Mesendoderm (in vitro differentiated cells): ENCODE measurements at regions not wholly inside any gene's neighbourhood (a gene's known extent, or its start where the extent isn't known, plus 50 kb on each side); places are given as distances from the start of the nearest gene placed in this dataset.
A peak's percentile ranks its signal among the peaks of the same experiment; 100 is the strongest.

ENCODE experiments used
- DNase-seq: peaks from one replicate; pipeline ENCODE4 v3.0.0; 2013
- H2AK5ac ChIP-seq: 2 replicates; pipeline ENCODE4 v1.6.1; 2013; ENCODE audit warnings: low read length, inconsistent platforms
- H2BK120ac ChIP-seq: 2 replicates; pipeline ENCODE4 v1.6.1; 2013; ENCODE audit warnings: low read depth, mild to moderate bottlenecking, low read length, moderate library complexity, mixed read lengths
- H2BK15ac ChIP-seq: replicated peaks from 2 replicates; pipeline ENCODE4 v1.6.1; 2013; ENCODE audit warnings: low read depth, mild to moderate bottlenecking, moderate library complexity
- H2BK5ac ChIP-seq: 2 replicates; pipeline ENCODE4 v1.6.1; 2013; ENCODE audit warnings: low read length, inconsistent platforms
- H3K18ac ChIP-seq: 2 replicates; pipeline ENCODE4 v1.6.1; 2013; ENCODE audit warnings: mild to moderate bottlenecking, low read length, mixed read lengths
- H3K23ac ChIP-seq: one replicate; pipeline ENCODE4 v1.6.1; 2013; ENCODE audit warnings: low read length
- H3K27ac ChIP-seq: 2 replicates; pipeline ENCODE4 v1.5.1; 2013; ENCODE audit warnings: low read depth, mild to moderate bottlenecking, inconsistent platforms, low read length, moderate library complexity
- H3K27me3 ChIP-seq: 2 replicates; pipeline ENCODE4 v1.6.1; 2013; ENCODE audit warnings: low read length, control low read depth, mild to moderate bottlenecking, inconsistent platforms; ENCODE audit not compliant: insufficient read depth, poor library complexity
- H3K36me3 ChIP-seq: 2 replicates; pipeline ENCODE4 v1.6.1; 2013; ENCODE audit warnings: low read length, inconsistent platforms; ENCODE audit not compliant: control insufficient read depth, insufficient read depth
- H3K4ac ChIP-seq: one replicate; pipeline ENCODE4 v1.6.1; 2013; ENCODE audit warnings: low read depth, mild to moderate bottlenecking, low read length, moderate library complexity
- H3K4me1 ChIP-seq: 2 replicates; pipeline ENCODE4 v1.6.1; 2013; ENCODE audit warnings: low read depth, low read length, inconsistent platforms; ENCODE audit not compliant: control insufficient read depth
- H3K4me2 ChIP-seq: 2 replicates; pipeline ENCODE4 v1.6.1; 2013; ENCODE audit warnings: low read length
- H3K4me3 ChIP-seq: 2 replicates; pipeline ENCODE4 v1.5.1; 2013; ENCODE audit warnings: mild to moderate bottlenecking, low read length
- H3K56ac ChIP-seq: one replicate; pipeline ENCODE4 v1.6.1; 2013; ENCODE audit warnings: low read length
- H3K79me1 ChIP-seq: 2 replicates; pipeline ENCODE4 v1.6.1; 2013; ENCODE audit warnings: low read length, inconsistent platforms
- H3K79me2 ChIP-seq: 2 replicates; pipeline ENCODE4 v1.6.1; 2013; ENCODE audit warnings: mild to moderate bottlenecking, low read length; ENCODE audit not compliant: control insufficient read depth, insufficient read depth
- H3K9ac ChIP-seq: 2 replicates; pipeline ENCODE4 v1.6.1; 2013; ENCODE audit warnings: low read length, inconsistent platforms
- H4K5ac ChIP-seq: one replicate; pipeline ENCODE4 v1.6.1; 2013; ENCODE audit warnings: low read length
- H4K8ac ChIP-seq: one replicate; pipeline ENCODE4 v1.6.1; 2013; ENCODE audit warnings: low read depth, mild to moderate bottlenecking, control low read depth, low read length, moderate library complexity
- WGBS: extraction: QIAGEN DNeasy Blood & Tissue Kit; methylation state at CpG from one replicate; pipeline ENCODE4 v1.1.7; 2013; ENCODE audit warnings: low lambda C conversion rate, missing lambda C conversion rate; ENCODE audit not compliant: insufficient coverage; ENCODE audit errors: extremely low coverage; 5-methylcytosine and 5-hydroxymethylcytosine counted together

DNA sequence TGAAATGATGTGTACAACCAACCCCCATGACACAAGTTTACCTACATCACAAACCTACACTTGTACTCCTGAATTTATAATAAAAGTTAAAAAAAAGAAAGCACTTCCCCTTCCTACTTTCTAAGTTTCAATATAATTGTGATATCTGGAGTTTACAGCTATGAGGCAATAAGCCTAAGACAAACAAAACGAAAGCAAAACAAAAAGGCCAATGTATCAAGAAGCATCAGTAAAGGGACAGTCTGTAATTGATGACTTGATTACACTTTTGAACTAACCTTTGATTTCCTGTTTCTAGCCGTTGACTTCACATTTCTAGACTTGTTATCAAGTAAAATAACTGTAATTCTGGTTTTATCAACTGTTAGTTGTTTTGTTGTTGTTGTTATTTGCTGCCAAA is 187.5 kb upstream of the CNTN3 start:
- H3K56ac ChIP-seq = no peak overlapping the region
- H3K4me3 ChIP-seq = no peak overlapping the region
- no peaks in the 10 kb centered on the region for H3K79me2 ChIP-seq
- H2BK15ac ChIP-seq = no peak overlapping the region
- H3K9ac ChIP-seq = no peak overlapping the region
- no peaks in the 10 kb centered on the region for H3K79me1 ChIP-seq
- H3K27me3 ChIP-seq = no peaks in the 10 kb centered on the region
- H3K4ac ChIP-seq = no peak overlapping the region
- no peak overlapping the region for H4K5ac ChIP-seq
- no peaks in the 10 kb centered on the region for H3K4me1 ChIP-seq
- no peak for DNase-seq
- H3K18ac ChIP-seq = no peak overlapping the region
- no peak overlapping the region for H2BK5ac ChIP-seq
- WGBS = no CpG with 5 or more reads among the region's 2 CpGs
- H3K27ac ChIP-seq = no peak overlapping the region
- H4K8ac ChIP-seq = no peak overlapping the region
- H2BK120ac ChIP-seq = no peak overlapping the region
- H3K4me2 ChIP-seq = no peak overlapping the region
- H2AK5ac ChIP-seq = no peak overlapping the region
- no peaks in the 10 kb centered on the region for H3K36me3 ChIP-seq
- H3K23ac ChIP-seq = no peak overlapping the region

DNA sequence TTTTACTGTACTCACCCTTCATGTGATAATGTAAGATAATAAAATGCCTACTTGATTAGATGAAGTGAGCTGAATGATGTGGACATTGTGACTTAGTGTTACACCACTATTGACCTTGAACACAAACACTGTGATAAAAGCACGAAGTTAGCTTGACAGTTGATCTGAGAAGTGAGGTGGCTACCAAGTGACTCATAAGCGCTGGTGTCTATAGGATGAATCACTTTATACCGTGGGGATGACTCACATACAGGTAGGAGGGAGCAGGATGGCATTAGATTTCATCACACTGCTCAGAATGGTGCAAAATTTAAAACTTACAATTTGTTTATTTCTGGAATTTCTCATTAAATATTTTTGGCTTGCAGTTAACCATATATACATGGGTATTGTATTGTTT is 174.7 kb upstream of the CNTN3 start:
- Histone ChIP-seq H3K23ac (no peak overlapping the region), H2BK15ac (no peak overlapping the region), H2BK120ac (no peak overlapping the region), H3K56ac (no peak overlapping the region), H3K27me3 (no peaks in the 10 kb centered on the region), H3K79me1 (no peaks in the 10 kb centered on the region), H4K5ac (no peak overlapping the region), H3K4me3 (no peak overlapping the region), H3K27ac (no peak overlapping the region), H4K8ac (no peak overlapping the region), H2BK5ac (no peak overlapping the region), H3K4ac (no peak overlapping the region), H3K18ac (no peak overlapping the region), H3K79me2 (no peaks in the 10 kb centered on the region), H3K4me1 (no peaks in the 10 kb centered on the region), H2AK5ac (no peak overlapping the region), H3K36me3 (no peaks in the 10 kb centered on the region), H3K9ac (no peak overlapping the region), H3K4me2 (no peak overlapping the region)
- DNase-seq = peak; percentile 79
- no CpG with 5 or more reads among the region's 3 CpGs for WGBS

DNA sequence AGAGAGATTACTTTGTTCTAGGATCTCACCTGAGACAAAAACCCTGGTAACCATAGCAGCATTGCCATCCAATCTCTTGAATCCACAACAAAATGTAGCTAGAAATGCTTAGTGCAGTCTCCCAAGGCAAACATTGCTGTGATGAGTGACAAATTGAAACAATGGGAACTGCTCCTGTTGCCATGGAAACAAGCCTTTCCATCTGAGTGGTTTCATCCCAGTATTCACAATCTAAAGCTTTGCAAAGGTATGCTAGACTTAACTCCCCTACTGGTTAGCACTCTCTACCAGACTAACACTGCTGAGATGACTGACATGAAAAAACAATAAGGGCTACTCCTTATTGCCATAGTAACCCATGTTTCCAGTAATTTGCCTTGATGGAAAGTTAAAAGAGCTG is 172.6 kb upstream of the CNTN3 start:
- Histone ChIP-seq H2BK15ac (no peak overlapping the region), H2BK5ac (no peak overlapping the region), H4K8ac (no peak overlapping the region), H3K4me1 (no peaks in the 10 kb centered on the region), H2BK120ac (no peak overlapping the region), H3K4ac (no peak overlapping the region), H3K79me2 (no peaks in the 10 kb centered on the region), H2AK5ac (no peak overlapping the region), H3K79me1 (no peaks in the 10 kb centered on the region), H3K56ac (no peak overlapping the region), H3K27me3 (no peaks in the 10 kb centered on the region), H3K4me2 (no peak overlapping the region), H4K5ac (no peak overlapping the region), H3K23ac (no peak overlapping the region), H3K9ac (no peak overlapping the region), H3K18ac (no peak overlapping the region), H3K27ac (no peak overlapping the region), H3K4me3 (no peak overlapping the region), H3K36me3 (no peaks in the 10 kb centered on the region)
- peak; percentile 89 for DNase-seq

DNA sequence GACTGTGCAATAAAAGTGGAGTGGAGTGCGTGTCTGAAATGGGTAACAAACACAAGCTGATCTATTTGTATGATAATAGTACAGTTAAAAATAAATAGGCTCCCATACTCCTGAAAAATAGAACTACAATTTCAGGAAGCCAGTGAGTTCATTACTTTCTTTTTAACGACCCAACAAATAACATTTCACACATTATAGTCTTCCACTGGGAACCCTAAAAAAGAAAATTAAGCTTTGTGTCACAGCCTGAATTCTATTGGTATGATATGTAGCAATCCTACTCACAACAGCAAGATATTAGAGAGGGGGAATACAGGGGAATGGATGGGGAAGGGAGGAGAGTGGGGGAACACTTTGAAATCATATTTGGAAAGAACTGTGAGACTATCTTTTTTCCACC is 156.9 kb upstream of the CNTN3 start:
- Histone ChIP-seq H3K9ac (no peak overlapping the region), H2BK120ac (no peak overlapping the region), H3K79me1 (no peaks in the 10 kb centered on the region), H3K27me3 (no peaks in the 10 kb centered on the region), H3K23ac (no peak overlapping the region), H3K4me3 (no peak overlapping the region), H3K56ac (no peak overlapping the region), H3K18ac (no peak overlapping the region), H2BK5ac (no peak overlapping the region), H3K4ac (no peak overlapping the region), H4K8ac (no peak overlapping the region), H3K79me2 (no peaks in the 10 kb centered on the region), H3K4me2 (no peak overlapping the region), H3K36me3 (no peaks in the 10 kb centered on the region), H3K4me1 (no peaks in the 10 kb centered on the region), H3K27ac (no peak overlapping the region), H4K5ac (no peak overlapping the region), H2AK5ac (no peak overlapping the region), H2BK15ac (no peak overlapping the region)
- no CpG with 5 or more reads among the region's 2 CpGs for WGBS
- DNase-seq = no peak

DNA sequence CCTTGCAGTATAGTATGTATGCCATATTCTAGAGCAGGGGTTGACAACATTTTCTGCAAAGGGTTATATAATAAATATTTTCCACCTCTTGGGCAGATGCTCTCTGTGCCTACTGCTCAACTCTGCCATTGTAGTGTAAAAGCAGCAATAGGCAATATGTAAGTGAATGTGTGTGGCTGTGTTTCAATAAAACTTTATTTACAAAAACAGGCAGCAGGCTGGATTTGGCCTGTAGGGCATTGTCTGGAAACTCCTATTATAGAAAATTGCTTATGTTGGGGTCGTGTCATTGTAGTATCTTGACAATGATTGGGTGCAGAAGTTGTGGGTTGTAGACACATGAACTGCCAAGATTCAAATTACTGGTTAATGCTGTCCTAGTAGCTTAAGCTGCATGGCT is 153.6 kb upstream of the CNTN3 start:
- H2BK15ac ChIP-seq = no peak overlapping the region
- no peak overlapping the region for H3K4me2 ChIP-seq
- no peak overlapping the region for H2BK120ac ChIP-seq
- no peak overlapping the region for H3K9ac ChIP-seq
- no peak overlapping the region for H4K8ac ChIP-seq
- H3K27me3 ChIP-seq = no peaks in the 10 kb centered on the region
- H3K4ac ChIP-seq = no peak overlapping the region
- no peaks in the 10 kb centered on the region for H3K36me3 ChIP-seq
- no peak overlapping the region for H3K4me3 ChIP-seq
- WGBS = no CpG with 5 or more reads among the region's 1 CpG
- H4K5ac ChIP-seq = no peak overlapping the region
- H3K27ac ChIP-seq = no peak overlapping the region
- no peaks in the 10 kb centered on the region for H3K79me2 ChIP-seq
- no peaks in the 10 kb centered on the region for H3K4me1 ChIP-seq
- no peak overlapping the region for H2BK5ac ChIP-seq
- H2AK5ac ChIP-seq = no peak overlapping the region
- no peaks in the 10 kb centered on the region for H3K79me1 ChIP-seq
- no peak overlapping the region for H3K23ac ChIP-seq
- no peak overlapping the region for H3K18ac ChIP-seq
- H3K56ac ChIP-seq = no peak overlapping the region
- no peak for DNase-seq

DNA sequence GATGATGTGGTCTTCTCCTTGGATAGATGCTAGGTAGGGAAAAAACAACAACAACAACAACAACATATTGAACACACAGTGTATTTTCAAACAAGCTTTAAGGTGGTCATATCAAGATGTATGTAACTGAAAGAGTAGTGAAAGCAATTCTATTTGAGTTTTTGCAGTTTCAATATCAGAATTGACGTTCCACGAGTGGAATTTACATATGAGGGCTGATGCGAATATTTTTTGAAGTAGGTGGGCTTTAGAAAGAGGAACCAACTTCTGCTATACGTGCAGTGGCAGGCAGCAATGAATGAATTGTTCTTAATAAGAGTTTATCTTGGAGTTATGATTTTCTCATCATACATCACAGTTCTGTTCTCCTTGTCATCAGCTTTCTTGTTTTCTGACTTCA is 151.9 kb upstream of the CNTN3 start:
- Histone ChIP-seq H3K23ac (no peak overlapping the region), H3K27ac (no peak overlapping the region), H2AK5ac (no peak overlapping the region), H3K4ac (no peak overlapping the region), H3K4me2 (no peak overlapping the region), H2BK5ac (no peak overlapping the region), H3K56ac (no peak overlapping the region), H3K4me1 (no peaks in the 10 kb centered on the region), H3K79me1 (no peaks in the 10 kb centered on the region), H3K36me3 (no peaks in the 10 kb centered on the region), H2BK120ac (no peak overlapping the region), H3K27me3 (no peaks in the 10 kb centered on the region), H3K4me3 (no peak overlapping the region), H4K5ac (no peak overlapping the region), H2BK15ac (no peak overlapping the region), H3K79me2 (no peaks in the 10 kb centered on the region), H3K9ac (no peak overlapping the region), H3K18ac (no peak overlapping the region), H4K8ac (no peak overlapping the region)
- no peak for DNase-seq
- WGBS = no CpG with 5 or more reads among the region's 4 CpGs
